HG02610 (cell line): ENCODE measurements at regions not wholly inside any gene's neighbourhood (a gene's known extent, or its start where the extent isn't known, plus 50 kb on each side); places are given as distances from the start of the nearest gene placed in this dataset.
"Not testable (repeated sequence)": the region's sequence is repeated elsewhere in the genome, so short reads cannot be mapped to it uniquely, and the experiment has no call there.

Experiments
- ATAC-seq: cut with Tn5 transposase; IDR thresholded peaks from one replicate; pipeline ENCODE4 v1.9.1; 2021; ENCODE audit warnings: mild to moderate bottlenecking, moderate library complexity; ENCODE audit not compliant: unreplicated experiment

GRCh38 chr17:26881195-26881594, 412.7 kb upstream of the WSB1 start:
- ATAC-seq: not testable (repeated sequence)

GRCh38 chr17:26882097-26882761, 411.7 kb upstream of the WSB1 start:
- ATAC-seq: peak; percentile 64

- ATAC-seq: peak; percentile 7
These were observed 409.8 kb upstream of the WSB1 start for GRCh38 chr17:26883878-26884740.

GRCh38 chr17:26884741-26885059, 409.2 kb upstream of the WSB1 start:
- ATAC-seq: peak; percentile 26

- ATAC-seq: not testable (repeated sequence)
These were observed 408.5 kb upstream of the WSB1 start for GRCh38 chr17:26885244-26885970.
